K562 (cell line): ENCODE measurements at regions not wholly inside any gene's neighbourhood (a gene's known extent, or its start where the extent isn't known, plus 50 kb on each side); places are given as distances from the start of the nearest gene placed in this dataset.

Experiments
- ATAC-seq: fragments of 200-7000 bp; cut with Tn5 transposase; 3 replicates; pipeline ENCODE4 v1.9.1; 2020; ENCODE audit warnings: moderate library complexity
- BruUV-seq: library from RNA; stranded (reverse); fragments of 400-500 nt; replicated peaks from 2 replicates; lab custom pipeline; 2021; lab: Mats Ljungman, UMichigan
- CTCF ChIA-PET: fragments of 300-600 bp; formaldehyde crosslinking; extraction: SDS; loops from one replicate; lab custom pipeline; 2021; ENCODE audit warnings: low intra/inter-chr PET ratio; lab: Yijun Ruan, JAX
- POLR2A ChIA-PET: fragments of 300-600, 350-650 bp; sonication (Branson Sonifier 250); formaldehyde crosslinking; extraction: SDS; loops from one replicate; lab custom pipeline; 2021; ENCODE audit warnings: antibody characterized with exemption, inconsistent platforms; lab: Yijun Ruan, JAX
- DNase-seq, 4 experiments: peaks; one replicate each; pipeline versions ENCODE4 v3.0.0 to v3.0.0-alpha.2; 2011 to 2018; ENCODE audit warnings: low spot score in 3 of 4, mixed read lengths in 3 of 4; ENCODE audit errors: extremely low read depth in 1 of 4
- FAIRE-seq: peaks from 2 replicates; lab custom pipeline; 2011; peaks lifted over from hg19 to GRCh38; lab: Jason Lieb, UNC
- H2AFZ ChIP-seq: 2 replicates; pipeline ENCODE4 v1.6.0; 2011; ENCODE audit warnings: low read depth, low read length, control low read depth, inconsistent platforms
- H3K27ac ChIP-seq: fragments of 200-600 bp; 3 replicates; pipeline ENCODE4 v1.8.0; 2011; ENCODE audit warnings: low read depth, mild to moderate bottlenecking, control low read depth, inconsistent platforms, low read length, moderate library complexity, mixed read lengths; ENCODE audit errors: extremely low read depth
- H3K27me3 ChIP-seq, 2 experiments: fragments of 300-600 bp in 1 of 2; 2 replicates in 1 of 2; 3 replicates in 1 of 2; pipeline versions ENCODE4 v1.6.0 to v1.8.0; 2011; ENCODE audit warnings: inconsistent platforms in 2 of 2, low read length in 2 of 2, mild to moderate bottlenecking in 1 of 2, mixed read lengths in 1 of 2, moderate library complexity in 1 of 2; ENCODE audit not compliant: control insufficient read depth in 2 of 2, insufficient read depth in 2 of 2
- H3K36me3 ChIP-seq: fragments of 300-600 bp; 3 replicates; pipeline ENCODE4 v1.8.0; 2011; ENCODE audit warnings: mild to moderate bottlenecking, low read length, inconsistent platforms; ENCODE audit not compliant: control insufficient read depth, insufficient read depth
- H3K4me1 ChIP-seq, 2 experiments: fragments of 200-600 bp in 1 of 2; replicated peaks in 1 of 2; 2 replicates in 1 of 2; 3 replicates in 1 of 2; pipeline versions ENCODE4 v1.5.1 to v1.8.0; 2011; ENCODE audit warnings: inconsistent platforms in 2 of 2, low read length in 2 of 2, mild to moderate bottlenecking in 1 of 2, mixed read lengths in 1 of 2, moderate library complexity in 1 of 2; ENCODE audit not compliant: control insufficient read depth in 2 of 2, insufficient read depth in 2 of 2
- H3K4me2 ChIP-seq: 2 replicates; pipeline ENCODE4 v1.6.1; 2011; ENCODE audit warnings: low read length, control low read depth, inconsistent platforms, mixed read lengths; ENCODE audit not compliant: insufficient read depth
- H3K4me3 ChIP-seq: fragments of 200-600 bp; sonication (generic), shearing (Covaris generic); 2 replicates; pipeline ENCODE4 v1.5.1; 2016; ENCODE audit warnings: control low read depth, inconsistent platforms
- H3K79me2 ChIP-seq: fragments of 200-600 bp; 3 replicates; pipeline ENCODE4 v1.8.0; 2011; ENCODE audit warnings: low read length, inconsistent platforms; ENCODE audit not compliant: control insufficient read depth, insufficient read depth
- H3K9ac ChIP-seq, 2 experiments: 2 replicates each; pipeline versions ENCODE4 v1.6.0 to v1.6.1; 2011; ENCODE audit warnings: low read depth in 2 of 2, low read length in 2 of 2, control low read depth in 1 of 2, inconsistent platforms in 1 of 2, mild to moderate bottlenecking in 1 of 2, mixed read lengths in 1 of 2; ENCODE audit not compliant: insufficient read depth in 1 of 2
- H3K9me1 ChIP-seq: one replicate; pipeline ENCODE4 v1.6.0; 2011; ENCODE audit warnings: inconsistent platforms, mild to moderate bottlenecking, low read length, moderate library complexity; ENCODE audit not compliant: control insufficient read depth, insufficient read depth
- H3K9me3 ChIP-seq: replicated peaks from 2 replicates; pipeline ENCODE4 v1.5.1; 2011; ENCODE audit warnings: low read depth, low read length, inconsistent platforms; ENCODE audit not compliant: control insufficient read depth, insufficient read depth
- H4K20me1 ChIP-seq: replicated peaks from 2 replicates; pipeline ENCODE4 v1.6.1; 2011; ENCODE audit warnings: low read length, inconsistent platforms, mixed read lengths; ENCODE audit not compliant: control insufficient read depth, insufficient read depth
- ARHGAP35 ChIP-seq: fragments of 450-650 bp; IDR thresholded peaks from 2 replicates; pipeline ENCODE4 v1.6.1; 2018; ENCODE audit not compliant: partially characterized antibody
- CBX5 ChIP-seq: IDR thresholded peaks from 2 replicates; pipeline ENCODE4 v1.6.1; 2014; ENCODE audit warnings: low read depth, borderline replicate concordance
- CTBP1 ChIP-seq: fragments of 450-650 bp; IDR thresholded peaks from 2 replicates; pipeline ENCODE4 v1.6.1; 2016; ENCODE audit warnings: borderline replicate concordance
- E4F1 ChIP-seq: fragments of 250-450 bp; sonication (Bioruptor Pico); IDR thresholded peaks from 2 replicates; pipeline ENCODE4 v1.5.0; 2021; ENCODE audit warnings: mild to moderate bottlenecking, borderline replicate concordance
- ELF1 ChIP-seq: fragments of 200-800 bp; sonication (Bioruptor generic); IDR thresholded peaks from 2 replicates; pipeline ENCODE4 v1.6.1; 2016; ENCODE audit warnings: missing genetic modification characterization, missing compliant biosample characterization
- IFI16 ChIP-seq: fragments of 250-450 bp; sonication (Bioruptor Pico); IDR thresholded peaks from 2 replicates; pipeline ENCODE4 v2.1.2; 2022; ENCODE audit warnings: mild to moderate bottlenecking, inconsistent platforms
- KDM4B ChIP-seq, 2 experiments: fragments of 450-650 bp in 1 of 2; sonication (generic) in 1 of 2; IDR thresholded peaks; 2 replicates each; pipeline ENCODE4 v1.6.1; 2016 to 2017; ENCODE audit warnings: borderline replicate concordance in 2 of 2, antibody characterized with exemption in 1 of 2, low read depth in 1 of 2, mild to moderate bottlenecking in 1 of 2
- MEF2D ChIP-seq: conservative IDR thresholded peaks from 2 replicates; pipeline ENCODE4 v1.6.1; 2016; ENCODE audit warnings: low read depth, missing genetic modification characterization, missing compliant biosample characterization
- MTF1 ChIP-seq: fragments of 250-450 bp; sonication (Bioruptor Pico); IDR thresholded peaks from 2 replicates; pipeline ENCODE4 v1.9.0; 2021; ENCODE audit warnings: moderate library complexity, mild to moderate bottlenecking, inconsistent platforms, borderline replicate concordance
- MYC ChIP-seq, 2 experiments: fragments of 250-450 bp in 1 of 2; sonication (Bioruptor Pico) in 1 of 2; IDR thresholded peaks; 2 replicates each; pipeline versions ENCODE4 v1.5.1 to v1.6.1; 2012 to 2021; ENCODE audit warnings: low read depth in 2 of 2, borderline replicate concordance in 1 of 2, improper control_type of control experiment in 1 of 2, low read length in 1 of 2, mild to moderate bottlenecking in 1 of 2, moderate library complexity in 1 of 2
- NR2C1 ChIP-seq, 2 experiments: fragments of 450-650 bp; IDR thresholded peaks; 2 replicates each; pipeline ENCODE4 v1.6.1; 2017; ENCODE audit warnings: mild to moderate bottlenecking in 2 of 2, antibody characterized with exemption in 1 of 2, inconsistent platforms in 1 of 2, missing compliant biosample characterization in 1 of 2, missing genetic modification characterization in 1 of 2
- RCOR1 ChIP-seq, 2 experiments: IDR thresholded peaks; 2 replicates each; pipeline ENCODE4 v1.6.1; 2012; ENCODE audit warnings: low read depth in 2 of 2, low read length in 2 of 2, borderline replicate concordance in 1 of 2, improper control_type of control experiment in 1 of 2
- SRSF3 ChIP-seq: fragments of 200-400 bp; formaldehyde crosslinking; IDR thresholded peaks from 2 replicates; pipeline ENCODE4 v1.6.1; 2016; ENCODE audit warnings: mild to moderate bottlenecking, low read length, moderate library complexity; ENCODE audit not compliant: insufficient read depth
- ZBTB8A ChIP-seq: fragments of 450-650 bp; IDR thresholded peaks from 2 replicates; pipeline ENCODE4 v1.6.1; 2018; ENCODE audit warnings: mild to moderate bottlenecking, moderate library complexity; ENCODE audit not compliant: partially characterized antibody
- ZEB2 ChIP-seq: fragments of 450-650 bp; IDR thresholded peaks from 2 replicates; pipeline ENCODE4 v1.6.1; 2016
- ZNF282 ChIP-seq: sonication (generic); formaldehyde crosslinking; IDR thresholded peaks from 2 replicates; pipeline ENCODE4 v1.8.1; 2023; ENCODE audit warnings: missing genetic modification reagents
- ZNF311 ChIP-seq: fragments of 250-450 bp; sonication (Bioruptor Pico); IDR thresholded peaks from 2 replicates; pipeline ENCODE4 v1.4.0; 2020; ENCODE audit warnings: mild to moderate bottlenecking, moderate library complexity
- ZNF316 ChIP-seq: fragments of 450-650 bp; IDR thresholded peaks from 2 replicates; pipeline ENCODE4 v1.6.1; 2016
- ZNF398 ChIP-seq: fragments of 250-450 bp; sonication (Bioruptor Pico); IDR thresholded peaks from 2 replicates; pipeline ENCODE4 v1.8.0; 2021; ENCODE audit warnings: moderate library complexity, mild to moderate bottlenecking, inconsistent platforms
- ZNF668 ChIP-seq: fragments of 250-450 bp; sonication (Bioruptor Pico); IDR thresholded peaks from 2 replicates; pipeline ENCODE4 v1.8.0; 2022; ENCODE audit warnings: mild to moderate bottlenecking, inconsistent platforms
- WGBS: fragments of 100-300 bp; shearing (Covaris generic); methylation state at CpG from one replicate; pipeline ENCODE4 v1.1.6; 2016; ENCODE audit warnings: low coverage, mixed read lengths; ENCODE audit not compliant: insufficient coverage; ENCODE audit errors: missing lambda C conversion rate; 5-methylcytosine and 5-hydroxymethylcytosine counted together
- in situ Hi-C: fragments of 300-500 bp; cut with MboI; formaldehyde crosslinking; loops from 4 replicates; pipeline ENCODE4 v1.15.0; 2018; ENCODE audit warnings: inconsistent platforms, mixed read lengths
- intact Hi-C: fragments of 100-400 bp; cut with micrococcal nuclease; formaldehyde crosslinking; loops from 2 replicates; pipeline ENCODE4 v1.14.2; 2022

- TF ChIP-seq ZNF398 (CRISPR knock-in tag), result no peak
- TF ChIP-seq CBX5, result no peak
- TF ChIP-seq E4F1 (CRISPR knock-in tag), result no peak
- no peak for TF ChIP-seq ZNF282 (CRISPR knock-in tag)
These were observed 169.6 kb downstream of the KCNJ2 start (continued) for GRCh38 chr17:70338946-70339354.

GRCh38 chr17:70343114-70343513 lies 173.8 kb downstream of the KCNJ2 start:
- Histone ChIP-seq H3K36me3 (no peaks in the 10 kb centered on the region), H3K9me1 (no peaks in the 10 kb centered on the region), H4K20me1 (no peaks in the 10 kb centered on the region), H3K4me1 (no peaks in the 10 kb centered on the region), H3K27ac (no peak overlapping the region), H3K9me3 (no peaks in the 10 kb centered on the region), H2AFZ (no peak overlapping the region), H3K79me2 (no peaks in the 10 kb centered on the region), H3K27me3 (no peaks in the 10 kb centered on the region), H3K9ac (no peak overlapping the region), H3K4me3 (no peak overlapping the region), H3K4me2 (no peak overlapping the region)
- CTCF ChIA-PET, result no interaction called here
- intact Hi-C loops (no loop called here), in situ Hi-C loops (no loop called here)
- DNase-seq, result no peak
- no peak for FAIRE-seq
- ATAC-seq, result no peak
- 0% methylated on average over 5 of the region's 5 CpGs for WGBS
- POLR2A ChIA-PET, result no interaction called here
- BruUV-seq, result no TSS peak
- TF ChIP-seq KDM4B (IDR thresholded peaks at IDR 0.05; ENCODE audit: borderline replicate concordance in 2 of 2, low read depth in 1 of 2) (no peak), ARHGAP35 (no peak), NR2C1 (IDR thresholded peaks at IDR 0.05) (no peak), NR2C1 (tag; IDR thresholded peaks at IDR 0.05) (no peak), ZNF311 (CRISPR knock-in tag) (no peak), ZNF316 (no peak), SRSF3 (no peak), RCOR1 (IDR thresholded peaks at IDR 0.05; ENCODE audit: borderline replicate concordance in 1 of 2, low read depth in 2 of 2, low read length in 2 of 2) (no peak), ZEB2 (no peak), MEF2D (tag) (no peak), ELF1 (tag) (no peak), MTF1 (no peak), ZNF668 (no peak), MYC (IDR thresholded peaks at IDR 0.05; ENCODE audit: low read depth, low read length) (no peak), MYC (CRISPR knock-in tag; IDR thresholded peaks at IDR 0.05; ENCODE audit: borderline replicate concordance, low read depth) (no peak), IFI16 (CRISPR knock-in tag) (no peak), CTBP1 (no peak), ZBTB8A (no peak)
